Uterus (tissue), 3 donors: ENCODE measurements at regions not wholly inside any gene's neighbourhood (a gene's known extent, or its start where the extent isn't known, plus 50 kb on each side); places are given as distances from the start of the nearest gene placed in this dataset.
"Not testable (repeated sequence)": the region's sequence is repeated elsewhere in the genome, so short reads cannot be mapped to it uniquely, and the experiment has no call there.

Experiments
- DNase-seq, 2 donors: peaks; one replicate each; pipeline ENCODE4 v3.0.0-alpha.2; 2019 to 2020
- H3K27ac ChIP-seq, 2 donors: fragments of 200-600 bp; sonication (generic); 1 replicate in 1 of 2; 2 replicates in 1 of 2; pipeline ENCODE4 v1.5.1; 2016 to 2018
- H3K27me3 ChIP-seq, 2 donors: fragments of 200-600 bp; sonication (generic); one replicate each; pipeline ENCODE4 v1.5.1; 2018 to 2019; ENCODE audit warnings: control low read depth in 1 of 2
- H3K36me3 ChIP-seq, 2 donors: fragments of 200-600 bp; sonication (generic); one replicate each; pipeline ENCODE4 v1.5.1; 2019; ENCODE audit warnings: control low read depth in 1 of 2
- H3K4me1 ChIP-seq, 2 donors: fragments of 200-600 bp; sonication (generic); one replicate each; pipeline ENCODE4 v1.5.1; 2018 to 2019; ENCODE audit warnings: control low read depth in 1 of 2
- H3K4me3 ChIP-seq, 2 donors: fragments of 200-600 bp; sonication (generic); 1 replicate in 1 of 2; 2 replicates in 1 of 2; pipeline ENCODE4 v1.5.1; 2018 to 2019; ENCODE audit warnings: mild to moderate bottlenecking in 1 of 2
- H3K9me3 ChIP-seq, 2 donors: fragments of 200-600 bp; sonication (generic); one replicate each; pipeline ENCODE4 v1.5.1; 2019; ENCODE audit warnings: control low read depth in 1 of 2
- CTCF ChIP-seq, 4 experiments: fragments of 200-600 bp in 2 of 4; fragments of 450-650 bp in 2 of 4; sonication (generic) in 2 of 4; IDR thresholded peaks; one replicate each; pipeline ENCODE4 v1.5.1; 2016 to 2019; ENCODE audit warnings: antibody characterized with exemption in 4 of 4, mild to moderate bottlenecking in 2 of 4, moderate library complexity in 1 of 4
- POLR2A ChIP-seq, 2 donors: fragments of 450-650 bp; IDR thresholded peaks; one replicate each; pipeline ENCODE4 v1.6.1; 2016; ENCODE audit warnings: antibody characterized with exemption in 2 of 2, mild to moderate bottlenecking in 1 of 2, moderate library complexity in 1 of 2
- intact Hi-C: fragments of 100-400 bp; cut with DNase I; formaldehyde crosslinking; loops from one replicate; pipeline ENCODE4 v1.15.1; 2023; ENCODE audit warnings: low total_unique reads
- donor health status: DM: yes; HTN: yes; CAD: no.

- no peak overlapping the region for H3K27ac ChIP-seq
- DNase-seq = no peak
- H3K36me3 ChIP-seq = no peaks in the 10 kb centered on the region
- H3K4me3 ChIP-seq = no peak overlapping the region
- H3K9me3 ChIP-seq = no peaks in the 10 kb centered on the region
- no peaks in the 10 kb centered on the region for H3K27me3 ChIP-seq
- TF ChIP-seq CTCF (IDR thresholded peaks at IDR 0.05) (no peak), POLR2A (IDR thresholded peaks at IDR 0.05) (no peak)
- intact Hi-C loops = no loop called here
- no peaks in the 10 kb centered on the region for H3K4me1 ChIP-seq
These were observed 1821.6 kb upstream of the C9orf72 start for GRCh38 chr9:29394855-29395254.

DNA sequence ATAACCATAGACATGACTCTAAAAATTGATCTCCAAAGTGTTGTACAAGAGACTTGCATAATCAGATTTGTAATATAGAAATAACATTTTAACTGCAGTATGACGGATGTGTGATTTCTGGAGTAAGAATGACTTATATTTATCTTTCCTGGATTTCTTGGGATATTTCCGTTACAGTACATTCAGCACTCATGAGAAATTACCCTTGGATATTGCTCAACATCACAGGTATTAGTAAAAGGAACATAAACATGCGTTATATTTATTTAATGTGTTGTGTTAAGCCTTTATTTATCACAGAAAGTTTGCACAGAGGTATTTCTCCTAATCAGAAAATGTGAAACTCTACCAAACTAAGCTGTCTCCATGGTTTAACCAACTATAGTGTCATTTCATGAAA lies 1823.9 kb upstream of the C9orf72 start:
- Histone ChIP-seq H3K27me3 (no peaks in the 10 kb centered on the region), H3K4me3 (no peak overlapping the region), H3K9me3 (no peaks in the 10 kb centered on the region), H3K36me3 (no peaks in the 10 kb centered on the region), H3K4me1 (no peaks in the 10 kb centered on the region), H3K27ac (no peak overlapping the region)
- no peak for DNase-seq
- intact Hi-C loops = no loop called here
- no peak for TF ChIP-seq POLR2A (IDR thresholded peaks at IDR 0.05)
- TF ChIP-seq CTCF (IDR thresholded peaks at IDR 0.05) = no peak

DNA sequence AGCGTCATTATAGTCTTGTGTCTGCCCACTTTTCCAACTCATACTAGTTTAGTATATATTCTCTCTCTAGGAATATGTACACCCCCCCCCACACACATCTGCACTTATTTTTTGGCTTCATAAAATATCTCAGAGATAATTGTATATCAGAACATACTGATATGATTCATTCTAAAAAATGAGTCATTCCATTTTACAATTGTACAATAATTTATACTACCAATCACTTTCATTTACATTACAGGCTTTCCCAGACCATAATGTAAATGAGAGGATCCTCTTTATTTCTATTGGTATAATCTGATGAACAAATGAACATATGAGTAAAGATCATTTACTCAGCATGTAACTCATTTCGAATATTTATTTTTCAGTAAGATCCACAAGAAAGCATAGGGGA lies 1842.9 kb upstream of the C9orf72 start:
- H3K9me3 ChIP-seq = no peaks in the 10 kb centered on the region
- H3K36me3 ChIP-seq = no peaks in the 10 kb centered on the region
- no peaks in the 10 kb centered on the region for H3K4me1 ChIP-seq
- no peak for DNase-seq
- H3K4me3 ChIP-seq = no peak overlapping the region
- intact Hi-C loops = no loop called here
- TF ChIP-seq POLR2A (IDR thresholded peaks at IDR 0.05) (no peak), CTCF (IDR thresholded peaks at IDR 0.05) (no peak)
- H3K27me3 ChIP-seq = no peaks in the 10 kb centered on the region
- H3K27ac ChIP-seq = no peak overlapping the region

DNA sequence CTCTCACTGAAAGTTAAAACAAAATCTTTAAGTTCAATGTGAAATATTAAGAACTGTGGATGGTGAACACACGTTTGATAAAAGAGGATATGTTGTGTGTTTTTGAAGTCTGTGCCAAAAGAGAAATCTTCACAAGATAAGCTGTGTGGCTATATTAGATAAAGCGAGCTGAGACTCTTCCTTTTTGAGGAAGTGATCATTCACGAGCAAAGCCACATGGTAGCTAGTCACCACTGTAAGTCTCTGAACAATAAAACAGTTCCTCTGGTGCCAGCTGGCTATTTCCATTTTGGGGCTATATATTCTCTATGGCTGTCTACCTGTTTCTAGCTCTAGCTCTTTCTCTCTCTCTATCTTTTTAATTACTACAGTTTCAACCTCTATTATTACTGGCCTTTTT lies 1849.2 kb upstream of the C9orf72 start:
- Histone ChIP-seq H3K27me3 (no peaks in the 10 kb centered on the region), H3K4me1 (no peaks in the 10 kb centered on the region), H3K4me3 (no peak overlapping the region), H3K36me3 (no peaks in the 10 kb centered on the region), H3K9me3 (no peaks in the 10 kb centered on the region), H3K27ac (no peak overlapping the region)
- no peak for DNase-seq
- no peak for TF ChIP-seq POLR2A (IDR thresholded peaks at IDR 0.05)
- TF ChIP-seq CTCF (IDR thresholded peaks at IDR 0.05) = no peak
- intact Hi-C loops = no loop called here

DNA sequence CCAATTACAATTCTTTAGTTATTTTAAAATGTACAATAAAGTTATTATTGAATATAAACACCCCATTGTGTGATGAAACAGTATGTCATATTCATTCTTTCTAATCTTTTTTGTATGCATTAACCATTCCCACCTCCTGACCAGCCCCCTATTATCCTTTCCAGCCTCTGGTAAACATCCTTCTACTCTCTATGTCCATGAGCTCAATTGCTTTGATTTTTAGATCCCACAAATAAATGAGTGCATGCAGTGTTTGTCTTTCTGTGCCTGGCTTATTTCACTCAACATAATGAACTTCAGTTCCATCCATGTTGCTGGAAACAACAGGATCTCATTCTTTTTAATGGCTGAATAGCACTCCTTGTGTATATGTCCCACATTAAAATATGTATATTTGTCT lies 1858.9 kb upstream of the C9orf72 start:
- intact Hi-C loops = no loop called here
- TF ChIP-seq CTCF (IDR thresholded peaks at IDR 0.05) = no peak
- TF ChIP-seq POLR2A (IDR thresholded peaks at IDR 0.05) = no peak
- Histone ChIP-seq H3K4me3 (no peak overlapping the region), H3K4me1 (no peaks in the 10 kb centered on the region), H3K9me3 (no peaks in the 10 kb centered on the region), H3K36me3 (no peaks in the 10 kb centered on the region), H3K27me3 (no peaks in the 10 kb centered on the region), H3K27ac (no peak overlapping the region)
- DNase-seq = no peak

GRCh38 chr9:29432656-29433055 lies 1859.4 kb upstream of the C9orf72 start:
- H3K4me1 ChIP-seq, H3K27me3 ChIP-seq, H3K4me3 ChIP-seq, H3K9me3 ChIP-seq, H3K36me3 ChIP-seq, H3K27ac ChIP-seq, intact Hi-C loops, DNase-seq: not testable (repeated sequence)
